ENCODE measurements at regions not wholly inside any gene's neighbourhood (a gene's known extent, or its start where the extent isn't known, plus 50 kb on each side); places are given as distances from the start of the nearest gene placed in this dataset.

- Histone ChIP-seq H3K4me3 (ENCODE audit: low read length in 3 of 3) (no peak overlapping the region), H3K27ac (ENCODE audit: low read depth, low read length) (no peak overlapping the region), H3K4me1 (ENCODE audit: control insufficient read depth in 3 of 3, insufficient read depth in 3 of 3, low read length in 3 of 3) (no peaks in the 10 kb centered on the region), H3K9me3 (ENCODE audit: control insufficient read depth in 3 of 3, low read length in 3 of 3) (no peaks in the 10 kb centered on the region), H3K9ac (ENCODE audit: low read depth in 1 of 3, low read length in 3 of 3) (no peak overlapping the region), H3K36me3 (ENCODE audit: control insufficient read depth in 3 of 3, insufficient read depth in 3 of 3, low read length in 3 of 3) (no peaks in the 10 kb centered on the region), H3K27me3 (ENCODE audit: control insufficient read depth in 3 of 3, insufficient read depth in 3 of 3, low read length in 3 of 3) (no peaks in the 10 kb centered on the region)
Observed at GRCh38 chr6:84457276-84457675, 229.8 kb upstream of the CEP162 start.

- H3K4me1 ChIP-seq (ENCODE audit: control insufficient read depth in 3 of 3, insufficient read depth in 3 of 3, low read length in 3 of 3), result no peaks in the 10 kb centered on the region
- H3K9me3 ChIP-seq (ENCODE audit: control insufficient read depth in 3 of 3, low read length in 3 of 3), result no peaks in the 10 kb centered on the region
- no peak overlapping the region for H3K4me3 ChIP-seq (ENCODE audit: low read length in 3 of 3)
- H3K27me3 ChIP-seq (ENCODE audit: control insufficient read depth in 3 of 3, insufficient read depth in 3 of 3, low read length in 3 of 3), result no peaks in the 10 kb centered on the region
- H3K9ac ChIP-seq (ENCODE audit: low read depth in 1 of 3, low read length in 3 of 3), result no peak overlapping the region
- no peak overlapping the region for H3K27ac ChIP-seq (ENCODE audit: low read depth, low read length)
- no peaks in the 10 kb centered on the region for H3K36me3 ChIP-seq (ENCODE audit: control insufficient read depth in 3 of 3, insufficient read depth in 3 of 3, low read length in 3 of 3)
Observed at GRCh38 chr6:84456803-84457202, 229.4 kb upstream of the CEP162 start.

GRCh38 chr6:84455511-84456029, 228.1 kb upstream of the CEP162 start:
- Histone ChIP-seq H3K9me3 (ENCODE audit: control insufficient read depth in 3 of 3, low read length in 3 of 3) (no peaks in the 10 kb centered on the region), H3K9ac (ENCODE audit: low read depth in 1 of 3, low read length in 3 of 3) (no peak overlapping the region), H3K36me3 (ENCODE audit: control insufficient read depth in 3 of 3, insufficient read depth in 3 of 3, low read length in 3 of 3) (no peaks in the 10 kb centered on the region), H3K27ac (ENCODE audit: low read depth, low read length) (no peak overlapping the region), H3K27me3 (ENCODE audit: control insufficient read depth in 3 of 3, insufficient read depth in 3 of 3, low read length in 3 of 3) (no peaks in the 10 kb centered on the region), H3K4me1 (ENCODE audit: control insufficient read depth in 3 of 3, insufficient read depth in 3 of 3, low read length in 3 of 3) (no peaks in the 10 kb centered on the region), H3K4me3 (ENCODE audit: low read length in 3 of 3) (no peak overlapping the region)

- Histone ChIP-seq H3K27ac (ENCODE audit: low read depth, low read length) (no peak overlapping the region), H3K36me3 (ENCODE audit: control insufficient read depth in 3 of 3, insufficient read depth in 3 of 3, low read length in 3 of 3) (no peaks in the 10 kb centered on the region), H3K4me1 (ENCODE audit: control insufficient read depth in 3 of 3, insufficient read depth in 3 of 3, low read length in 3 of 3) (no peaks in the 10 kb centered on the region), H3K27me3 (ENCODE audit: control insufficient read depth in 3 of 3, insufficient read depth in 3 of 3, low read length in 3 of 3) (no peaks in the 10 kb centered on the region), H3K4me3 (ENCODE audit: low read length in 3 of 3) (no peak overlapping the region), H3K9me3 (ENCODE audit: control insufficient read depth in 3 of 3, low read length in 3 of 3) (no peaks in the 10 kb centered on the region), H3K9ac (ENCODE audit: low read depth in 1 of 3, low read length in 3 of 3) (no peak overlapping the region)
Observed at GRCh38 chr6:84453499-84453898, 226.1 kb upstream of the CEP162 start.

GRCh38 chr6:84450018-84450417, 222.6 kb upstream of the CEP162 start:
- H3K36me3 ChIP-seq (ENCODE audit: control insufficient read depth in 3 of 3, insufficient read depth in 3 of 3, low read length in 3 of 3), result no peaks in the 10 kb centered on the region
- no peak overlapping the region for H3K9ac ChIP-seq (ENCODE audit: low read depth in 1 of 3, low read length in 3 of 3)

GRCh38 chr6:84449220-84449619, 221.8 kb upstream of the CEP162 start:
- no peaks in the 10 kb centered on the region for H3K9me3 ChIP-seq (ENCODE audit: control insufficient read depth in 3 of 3, low read length in 3 of 3)

More at GRCh38 chr6:84450018-84450417, 222.6 kb upstream of the CEP162 start:
- no peak overlapping the region for H3K27ac ChIP-seq (ENCODE audit: low read depth, low read length)
- H3K4me3 ChIP-seq (ENCODE audit: low read length in 3 of 3), result no peak overlapping the region
- no peaks in the 10 kb centered on the region for H3K27me3 ChIP-seq (ENCODE audit: control insufficient read depth in 3 of 3, insufficient read depth in 3 of 3, low read length in 3 of 3)
- H3K9me3 ChIP-seq (ENCODE audit: control insufficient read depth in 3 of 3, low read length in 3 of 3), result no peaks in the 10 kb centered on the region
- H3K4me1 ChIP-seq (ENCODE audit: control insufficient read depth in 3 of 3, insufficient read depth in 3 of 3, low read length in 3 of 3), result no peaks in the 10 kb centered on the region

GRCh38 chr6:84448331-84448730, 220.9 kb upstream of the CEP162 start:
- no peaks in the 10 kb centered on the region for H3K4me1 ChIP-seq (ENCODE audit: control insufficient read depth in 3 of 3, insufficient read depth in 3 of 3, low read length in 3 of 3)
- no peak overlapping the region for H3K27ac ChIP-seq (ENCODE audit: low read depth, low read length)
- H3K27me3 ChIP-seq (ENCODE audit: control insufficient read depth in 3 of 3, insufficient read depth in 3 of 3, low read length in 3 of 3), result no peaks in the 10 kb centered on the region
- no peak overlapping the region for H3K4me3 ChIP-seq (ENCODE audit: low read length in 3 of 3)
- H3K9me3 ChIP-seq (ENCODE audit: control insufficient read depth in 3 of 3, low read length in 3 of 3), result no peaks in the 10 kb centered on the region
- no peak overlapping the region for H3K9ac ChIP-seq (ENCODE audit: low read depth in 1 of 3, low read length in 3 of 3)
- H3K36me3 ChIP-seq (ENCODE audit: control insufficient read depth in 3 of 3, insufficient read depth in 3 of 3, low read length in 3 of 3), result no peaks in the 10 kb centered on the region

More at GRCh38 chr6:84449220-84449619, 221.8 kb upstream of the CEP162 start:
- H3K4me1 ChIP-seq (ENCODE audit: control insufficient read depth in 3 of 3, insufficient read depth in 3 of 3, low read length in 3 of 3), result no peaks in the 10 kb centered on the region
- no peaks in the 10 kb centered on the region for H3K27me3 ChIP-seq (ENCODE audit: control insufficient read depth in 3 of 3, insufficient read depth in 3 of 3, low read length in 3 of 3)
- no peak overlapping the region for H3K9ac ChIP-seq (ENCODE audit: low read depth in 1 of 3, low read length in 3 of 3)
- H3K4me3 ChIP-seq (ENCODE audit: low read length in 3 of 3), result no peak overlapping the region
- H3K27ac ChIP-seq (ENCODE audit: low read depth, low read length), result no peak overlapping the region
- H3K36me3 ChIP-seq (ENCODE audit: control insufficient read depth in 3 of 3, insufficient read depth in 3 of 3, low read length in 3 of 3), result no peaks in the 10 kb centered on the region

- Histone ChIP-seq H3K27me3 (ENCODE audit: control insufficient read depth in 3 of 3, insufficient read depth in 3 of 3, low read length in 3 of 3) (no peaks in the 10 kb centered on the region), H3K27ac (ENCODE audit: low read depth, low read length) (no peak overlapping the region), H3K9me3 (ENCODE audit: control insufficient read depth in 3 of 3, low read length in 3 of 3) (no peaks in the 10 kb centered on the region), H3K4me1 (ENCODE audit: control insufficient read depth in 3 of 3, insufficient read depth in 3 of 3, low read length in 3 of 3) (no peaks in the 10 kb centered on the region), H3K36me3 (ENCODE audit: control insufficient read depth in 3 of 3, insufficient read depth in 3 of 3, low read length in 3 of 3) (no peaks in the 10 kb centered on the region), H3K4me3 (ENCODE audit: low read length in 3 of 3) (no peak overlapping the region), H3K9ac (ENCODE audit: low read depth in 1 of 3, low read length in 3 of 3) (no peak overlapping the region)
Observed at GRCh38 chr6:84447651-84448050, 220.2 kb upstream of the CEP162 start.

- Histone ChIP-seq H3K4me3 (ENCODE audit: low read length in 3 of 3) (no peak overlapping the region), H3K9me3 (ENCODE audit: control insufficient read depth in 3 of 3, low read length in 3 of 3) (no peaks in the 10 kb centered on the region), H3K4me1 (ENCODE audit: control insufficient read depth in 3 of 3, insufficient read depth in 3 of 3, low read length in 3 of 3) (no peaks in the 10 kb centered on the region), H3K9ac (ENCODE audit: low read depth in 1 of 3, low read length in 3 of 3) (no peak overlapping the region), H3K27me3 (ENCODE audit: control insufficient read depth in 3 of 3, insufficient read depth in 3 of 3, low read length in 3 of 3) (no peaks in the 10 kb centered on the region), H3K27ac (ENCODE audit: low read depth, low read length) (no peak overlapping the region), H3K36me3 (ENCODE audit: control insufficient read depth in 3 of 3, insufficient read depth in 3 of 3, low read length in 3 of 3) (no peaks in the 10 kb centered on the region)
Observed at GRCh38 chr6:84445068-84445467, 217.6 kb upstream of the CEP162 start.

GRCh38 chr6:84442208-84442607, 214.8 kb upstream of the CEP162 start:
- H3K4me1 ChIP-seq (ENCODE audit: control insufficient read depth in 3 of 3, insufficient read depth in 3 of 3, low read length in 3 of 3), result no peaks in the 10 kb centered on the region
- H3K27ac ChIP-seq (ENCODE audit: low read depth, low read length), result no peak overlapping the region
- H3K36me3 ChIP-seq (ENCODE audit: control insufficient read depth in 3 of 3, insufficient read depth in 3 of 3, low read length in 3 of 3), result no peaks in the 10 kb centered on the region
- no peak overlapping the region for H3K9ac ChIP-seq (ENCODE audit: low read depth in 1 of 3, low read length in 3 of 3)
- no peak overlapping the region for H3K4me3 ChIP-seq (ENCODE audit: low read length in 3 of 3)
- H3K9me3 ChIP-seq (ENCODE audit: control insufficient read depth in 3 of 3, low read length in 3 of 3), result no peaks in the 10 kb centered on the region
- H3K27me3 ChIP-seq (ENCODE audit: control insufficient read depth in 3 of 3, insufficient read depth in 3 of 3, low read length in 3 of 3), result no peaks in the 10 kb centered on the region

- no peak overlapping the region for H3K27ac ChIP-seq (ENCODE audit: low read depth, low read length)
- H3K4me3 ChIP-seq (ENCODE audit: low read length in 3 of 3), result no peak overlapping the region
- H3K9me3 ChIP-seq (ENCODE audit: control insufficient read depth in 3 of 3, low read length in 3 of 3), result no peaks in the 10 kb centered on the region
- no peak overlapping the region for H3K9ac ChIP-seq (ENCODE audit: low read depth in 1 of 3, low read length in 3 of 3)
- H3K36me3 ChIP-seq (ENCODE audit: control insufficient read depth in 3 of 3, insufficient read depth in 3 of 3, low read length in 3 of 3), result no peaks in the 10 kb centered on the region
- H3K27me3 ChIP-seq (ENCODE audit: control insufficient read depth in 3 of 3, insufficient read depth in 3 of 3, low read length in 3 of 3), result no peaks in the 10 kb centered on the region
- H3K4me1 ChIP-seq (ENCODE audit: control insufficient read depth in 3 of 3, insufficient read depth in 3 of 3, low read length in 3 of 3), result no peaks in the 10 kb centered on the region
Observed at GRCh38 chr6:84441456-84441855, 214.0 kb upstream of the CEP162 start.
